PC-9 (cell line): ENCODE measurements at regions not wholly inside any gene's neighbourhood (a gene's known extent, or its start where the extent isn't known, plus 50 kb on each side); places are given as distances from the start of the nearest gene placed in this dataset.

Experiments
- BruUV-seq: library from RNA; stranded (reverse); fragments of 400-500 nt; replicated peaks from 2 replicates; lab custom pipeline; 2021; lab: Mats Ljungman, UMichigan
- CTCF ChIA-PET: fragments of 300-600 bp; sonication (Branson Sonifier 250); formaldehyde crosslinking; loops from one replicate; lab custom pipeline; 2022; ENCODE audit warnings: antibody characterized with exemption; lab: Charles Lee
- POLR2A ChIA-PET: fragments of 300-600 bp; sonication (Branson Sonifier 250); formaldehyde crosslinking; loops from one replicate; lab custom pipeline; 2022; ENCODE audit warnings: antibody characterized with exemption; ENCODE audit not compliant: unreplicated experiment; lab: Charles Lee
- DNase-seq, 2 experiments: peaks; one replicate each; pipeline versions ENCODE4 v3.0.0 to v3.0.0-alpha.2; 2015 to 2022; ENCODE audit warnings: mixed read lengths in 1 of 2
- H2AFZ ChIP-seq: fragments of 200-600 bp; sonication (generic); 2 replicates; pipeline ENCODE4 v1.8.1; 2017; ENCODE audit warnings: antibody characterized with exemption
- H3F3A ChIP-seq: fragments of 200-600 bp; sonication (generic); 2 replicates; pipeline ENCODE4 v1.8.1; 2017; ENCODE audit warnings: antibody characterized with exemption, mild to moderate bottlenecking, low read depth; ENCODE audit not compliant: insufficient read depth
- H3K27ac ChIP-seq: fragments of 200-600 bp; sonication (generic); 2 replicates; pipeline ENCODE4 v1.6.1; 2016; ENCODE audit warnings: mixed run types
- H3K27me3 ChIP-seq: fragments of 200-600 bp; sonication (generic); 2 replicates; pipeline ENCODE4 v1.6.1; 2016; ENCODE audit warnings: low read depth, mixed run types; ENCODE audit not compliant: insufficient read depth
- H3K36me3 ChIP-seq: fragments of 200-600 bp; sonication (generic); 2 replicates; pipeline ENCODE4 v1.6.1; 2016; ENCODE audit warnings: low read depth, mixed run types
- H3K4me1 ChIP-seq: fragments of 200-600 bp; sonication (generic); replicated peaks from 2 replicates; pipeline ENCODE4 v1.6.1; 2016; ENCODE audit warnings: mixed run types; ENCODE audit not compliant: insufficient read depth
- H3K4me2 ChIP-seq: fragments of 200-600 bp; sonication (generic); 2 replicates; pipeline ENCODE4 v1.6.1; 2017; ENCODE audit warnings: mixed run types
- H3K4me3 ChIP-seq: fragments of 200-600 bp; sonication (generic); 2 replicates; pipeline ENCODE4 v1.6.1; 2016; ENCODE audit warnings: mixed run types
- H3K79me2 ChIP-seq: fragments of 200-600 bp; sonication (generic); 2 replicates; pipeline ENCODE4 v1.6.1; 2017; ENCODE audit warnings: low read depth, mixed run types
- H3K9me2 ChIP-seq: fragments of 200-600 bp; sonication (generic); 2 replicates; pipeline ENCODE4 v1.8.1; 2017; ENCODE audit warnings: mild to moderate bottlenecking; ENCODE audit not compliant: insufficient read depth
- H3K9me3 ChIP-seq: fragments of 200-600 bp; sonication (generic); 2 replicates; pipeline ENCODE4 v1.8.1; 2016; ENCODE audit warnings: low read depth; ENCODE audit not compliant: insufficient read depth
- H4K20me1 ChIP-seq: fragments of 200-600 bp; sonication (generic); 2 replicates; pipeline ENCODE4 v1.8.1; 2017; ENCODE audit not compliant: insufficient read depth
- CTCF ChIP-seq: fragments of 200-600 bp; sonication (generic); conservative IDR thresholded peaks from 2 replicates; pipeline ENCODE4 v1.6.1; 2017; ENCODE audit warnings: mixed run types, antibody characterized with exemption, mild to moderate bottlenecking, moderate library complexity
- EZH2 ChIP-seq: fragments of 200-600 bp; sonication (generic); IDR thresholded peaks from 2 replicates; pipeline ENCODE4 v1.8.0; 2017; ENCODE audit warnings: antibody characterized with exemption, low read depth
- intact Hi-C: fragments of 100-400 bp; cut with micrococcal nuclease; formaldehyde crosslinking; loops from one replicate; pipeline ENCODE4 v1.10.0; 2022; ENCODE audit not compliant: unreplicated experiment

GRCh38 chr14:65972346-65972870, 513.8 kb upstream of the CCDC196 start:
- H2AFZ ChIP-seq, result no peak overlapping the region
- 0 out of 2 replicates have a peak, but pooled peaks cover 7% of the 10 kb centered on the region for H3K27me3 ChIP-seq
- ChIA-PET POLR2A (no interaction called here), CTCF (no interaction called here)
- no peak for DNase-seq
- H3F3A ChIP-seq, result no peaks in the 10 kb centered on the region
- H3K9me3 ChIP-seq, result no peaks in the 10 kb centered on the region
- no peaks in the 10 kb centered on the region for H4K20me1 ChIP-seq
- H3K9me2 ChIP-seq, result no peaks in the 10 kb centered on the region
- H3K4me2 ChIP-seq, result no peak overlapping the region
- H3K4me3 ChIP-seq, result no peak overlapping the region
- no peaks in the 10 kb centered on the region for H3K4me1 ChIP-seq
- no TSS peak for BruUV-seq
- H3K27ac ChIP-seq, result no peak overlapping the region
- intact Hi-C loops, result no loop called here
- H3K36me3 ChIP-seq, result no peaks in the 10 kb centered on the region
- H3K79me2 ChIP-seq, result no peaks in the 10 kb centered on the region
- TF ChIP-seq CTCF (no peak), EZH2 (no peak)

GRCh38 chr14:65972891-65973290, 513.3 kb upstream of the CCDC196 start:
- Histone ChIP-seq H3K4me2 (no peak overlapping the region), H3K9me3 (no peaks in the 10 kb centered on the region), H3K4me1 (no peaks in the 10 kb centered on the region), H3K79me2 (no peaks in the 10 kb centered on the region), H3K36me3 (no peaks in the 10 kb centered on the region), H3K4me3 (no peak overlapping the region), H4K20me1 (no peaks in the 10 kb centered on the region), H3K27me3 (0 out of 2 replicates have a peak, but pooled peaks cover 6% of the 10 kb centered on the region), H2AFZ (no peak overlapping the region), H3F3A (no peaks in the 10 kb centered on the region), H3K9me2 (no peaks in the 10 kb centered on the region), H3K27ac (no peak overlapping the region)
- CTCF ChIA-PET, result interaction anchor here (0.6 kb wide), 1 partner anchor 15 kb away, joined by 17 read pairs; no protein-coding TSS in a partner anchor
- no peak for DNase-seq
- POLR2A ChIA-PET, result no interaction called here
- no TSS peak for BruUV-seq
- intact Hi-C loops, result no loop called here
- TF ChIP-seq EZH2, result no peak
- TF ChIP-seq CTCF, result no peak

GRCh38 chr14:65975865-65976264, 510.3 kb upstream of the CCDC196 start:
- H3K27me3 ChIP-seq, result no peaks in the 10 kb centered on the region

More at GRCh38 chr14:65975865-65976264, 510.3 kb upstream of the CCDC196 start:
- Histone ChIP-seq H3F3A (no peaks in the 10 kb centered on the region), H3K79me2 (no peaks in the 10 kb centered on the region), H3K9me2 (no peaks in the 10 kb centered on the region), H3K4me1 (no peaks in the 10 kb centered on the region), H3K9me3 (no peaks in the 10 kb centered on the region), H3K27ac (no peak overlapping the region), H3K4me2 (no peak overlapping the region), H3K4me3 (no peak overlapping the region), H4K20me1 (no peaks in the 10 kb centered on the region), H3K36me3 (no peaks in the 10 kb centered on the region), H2AFZ (no peak overlapping the region)
- intact Hi-C loops, result no loop called here
- BruUV-seq, result no TSS peak
- ChIA-PET CTCF (no interaction called here), POLR2A (no interaction called here)
- no peak for DNase-seq
- TF ChIP-seq EZH2, result no peak
- TF ChIP-seq CTCF, result no peak
